RKO (cell line): ENCODE measurements at regions not wholly inside any gene's neighbourhood (a gene's known extent, or its start where the extent isn't known, plus 50 kb on each side); places are given as distances from the start of the nearest gene placed in this dataset.
A peak's percentile ranks its signal among the peaks of the same experiment; 100 is the strongest.
"Not testable (repeated sequence)": the region's sequence is repeated elsewhere in the genome, so short reads cannot be mapped to it uniquely, and the experiment has no call there.

Source experiments
- DNase-seq: peaks from one replicate; pipeline ENCODE4 v3.0.0-alpha.2; 2016; ENCODE audit warnings: low spot score

- DNase-seq = not testable (repeated sequence)
These were observed 382.6 kb upstream of the TGIF2LX start for GRCh38 chrX:89539150-89539549.

GRCh38 chrX:89557146-89557545, 364.6 kb upstream of the TGIF2LX start:
- DNase-seq = peak; percentile 18

- DNase-seq = not testable (repeated sequence)
These were observed 359.6 kb upstream of the TGIF2LX start for GRCh38 chrX:89562079-89562478.

- DNase-seq = not testable (repeated sequence)
These were observed 358.6 kb upstream of the TGIF2LX start for GRCh38 chrX:89563107-89563506.

- not testable (repeated sequence) for DNase-seq
These were observed 353.9 kb upstream of the TGIF2LX start for GRCh38 chrX:89567787-89568186.

- DNase-seq = not testable (repeated sequence)
These were observed 339.8 kb upstream of the TGIF2LX start for GRCh38 chrX:89581868-89582267.

- DNase-seq = not testable (repeated sequence)
These were observed 289.9 kb upstream of the TGIF2LX start for GRCh38 chrX:89631858-89632257.

- not testable (repeated sequence) for DNase-seq
These were observed 285.8 kb upstream of the TGIF2LX start for GRCh38 chrX:89635887-89636286.

GRCh38 chrX:89658662-89659061, 263.0 kb upstream of the TGIF2LX start:
- not testable (repeated sequence) for DNase-seq

GRCh38 chrX:89706481-89706880, 215.2 kb upstream of the TGIF2LX start:
- not testable (repeated sequence) for DNase-seq

GRCh38 chrX:89707363-89707927, 214.3 kb upstream of the TGIF2LX start:
- not testable (repeated sequence) for DNase-seq

GRCh38 chrX:89734367-89734766, 187.3 kb upstream of the TGIF2LX start:
- DNase-seq = not testable (repeated sequence)

GRCh38 chrX:89756466-89756865, 165.2 kb upstream of the TGIF2LX start:
- DNase-seq = not testable (repeated sequence)

- peak; percentile 28 for DNase-seq
These were observed 163.9 kb upstream of the TGIF2LX start for GRCh38 chrX:89757767-89758166.

- DNase-seq = not testable (repeated sequence)
These were observed 162.5 kb upstream of the TGIF2LX start for GRCh38 chrX:89759076-89759685.

GRCh38 chrX:89771639-89772038, 150.1 kb upstream of the TGIF2LX start:
- DNase-seq = not testable (repeated sequence)

GRCh38 chrX:89811440-89811839, 110.3 kb upstream of the TGIF2LX start:
- not testable (repeated sequence) for DNase-seq

GRCh38 chrX:89839723-89840122, 82.0 kb upstream of the TGIF2LX start:
- not testable (repeated sequence) for DNase-seq

- DNase-seq = peak; percentile 60
These were observed 50.0 kb upstream of the TGIF2LX start for GRCh38 chrX:89871662-89872061.
